ENCODE measurements at regions not wholly inside any gene's neighbourhood (a gene's known extent, or its start where the extent isn't known, plus 50 kb on each side); places are given as distances from the start of the nearest gene placed in this dataset.

GRCh38 chr5:124634228-124634739, 112.2 kb downstream of the ZNF608 start:
- H3K4me1 ChIP-seq = peaks cover 0 to 27% (median 0%) of the 10 kb centered on the region in 12 donors
- DNase-seq = no peak
- H3K36me3 ChIP-seq = peaks cover 0 to 21% (median 0%) of the 10 kb centered on the region in 9 donors
- no peaks in the 10 kb centered on the region for H3K9me3 ChIP-seq
- 55 to 79% (median 58%) methylated on average over 1 of the region's 1 CpG for WGBS, 4 donors
- TF ChIP-seq CTCF (IDR thresholded peaks at IDR 0.05) = no peak
- TF ChIP-seq POLR2A (IDR thresholded peaks at IDR 0.05) = no peak
- intact Hi-C loops (cut with DNase I) = no loop called here
- H3K27me3 ChIP-seq = peaks cover 0 to 5% (median 0%) of the 10 kb centered on the region in 9 donors
- no peak overlapping the region for H3K4me3 ChIP-seq
- H3K27ac ChIP-seq = no peak overlapping the region
- ATAC-seq = no peak

GRCh38 chr5:124633209-124633608, 113.2 kb downstream of the ZNF608 start:
- TF ChIP-seq POLR2A (IDR thresholded peaks at IDR 0.05) = no peak
- TF ChIP-seq CTCF (IDR thresholded peaks at IDR 0.05) = no peak
- H3K36me3 ChIP-seq = peaks cover 0 to 13% (median 0%) of the 10 kb centered on the region in 9 donors
- H3K27me3 ChIP-seq = peaks cover 0 to 5% (median 0%) of the 10 kb centered on the region in 9 donors
- H3K4me1 ChIP-seq = peaks cover 0 to 28% (median 0%) of the 10 kb centered on the region in 12 donors
- H3K4me3 ChIP-seq = no peak overlapping the region
- intact Hi-C loops (cut with DNase I) = no loop called here
- H3K27ac ChIP-seq = no peak overlapping the region
- H3K9me3 ChIP-seq = no peaks in the 10 kb centered on the region
- ATAC-seq (no peak), DNase-seq (no peak)
- 89 to 95% (median 93%) methylated on average over 5 of the region's 5 CpGs for WGBS, 4 donors

- 52 to 62% (median 58%) methylated on average over 3 of the region's 3 CpGs for WGBS, 4 donors
- Histone ChIP-seq H3K4me1 (peaks cover 0 to 28% (median 0%) of the 10 kb centered on the region in 12 donors), H3K9me3 (no peaks in the 10 kb centered on the region), H3K4me3 (no peak overlapping the region), H3K36me3 (peaks cover 0 to 6% (median 0%) of the 10 kb centered on the region in 9 donors), H3K27ac (no peak overlapping the region), H3K27me3 (peaks cover 0 to 5% (median 0%) of the 10 kb centered on the region in 9 donors)
- intact Hi-C loops (cut with DNase I) = no loop called here
- TF ChIP-seq CTCF (IDR thresholded peaks at IDR 0.05) (no peak), POLR2A (IDR thresholded peaks at IDR 0.05) (no peak)
- ATAC-seq = no peak
- DNase-seq = no peak
Observed at GRCh38 chr5:124631874-124632550, 114.4 kb downstream of the ZNF608 start.

GRCh38 chr5:124630767-124631704, 115.4 kb downstream of the ZNF608 start:
- no peak for DNase-seq
- Histone ChIP-seq H3K9me3 (no peaks in the 10 kb centered on the region), H3K27ac (no peak overlapping the region), H3K4me1 (peaks cover 0 to 28% (median 0%) of the 10 kb centered on the region in 12 donors), H3K36me3 (peaks cover 0 to 5% (median 0%) of the 10 kb centered on the region in 9 donors), H3K27me3 (peaks cover 0 to 5% (median 0%) of the 10 kb centered on the region in 9 donors), H3K4me3 (no peak overlapping the region)
- 73 to 92% (median 85%) methylated on average over 5 of the region's 5 CpGs for WGBS, 4 donors
- intact Hi-C loops (cut with DNase I) = no loop called here
- ATAC-seq = no peak
- TF ChIP-seq CTCF (IDR thresholded peaks at IDR 0.05) (no peak), POLR2A (IDR thresholded peaks at IDR 0.05) (no peak)
